BJ (cell line): ENCODE measurements at regions not wholly inside any gene's neighbourhood (a gene's known extent, or its start where the extent isn't known, plus 50 kb on each side); places are given as distances from the start of the nearest gene placed in this dataset.
"Not testable (repeated sequence)": the region's sequence is repeated elsewhere in the genome, so short reads cannot be mapped to it uniquely, and the experiment has no call there.

Experiments
- CTCF ChIA-PET: fragments of 350-600 bp; formaldehyde crosslinking; extraction: SDS; loops from one replicate; lab custom pipeline; 2021; ENCODE audit warnings: antibody characterized with exemption, inconsistent platforms; lab: Yijun Ruan, JAX
- POLR2A ChIA-PET: fragments of 300-600 bp; sonication (Branson Sonifier 250); formaldehyde crosslinking; extraction: SDS; loops from one replicate; lab custom pipeline; 2021; ENCODE audit warnings: antibody characterized with exemption; lab: Charles Lee
- DNase-seq: peaks from one replicate; pipeline ENCODE4 v3.0.0-alpha.2; 2011; ENCODE audit warnings: low read depth
- H3K27me3 ChIP-seq: 2 replicates; pipeline ENCODE4 v1.6.0; 2011; ENCODE audit warnings: low read length; ENCODE audit not compliant: control insufficient read depth, insufficient read depth
- H3K36me3 ChIP-seq: 2 replicates; pipeline ENCODE4 v1.5.1; 2011; ENCODE audit warnings: low read length; ENCODE audit not compliant: control insufficient read depth, insufficient read depth
- H3K4me3 ChIP-seq: 2 replicates; pipeline ENCODE4 v1.5.1; 2011; ENCODE audit warnings: low read depth, mild to moderate bottlenecking, control low read depth, low read length
- TF ChIP-seq, protein P1 (sequence below): IDR thresholded peaks from 2 replicates; pipeline ENCODE4 v1.5.1; 2011; ENCODE audit warnings: low read depth, mild to moderate bottlenecking, control low read depth, inconsistent platforms, low read length, moderate library complexity; ENCODE audit not compliant: insufficient read depth

DNA sequence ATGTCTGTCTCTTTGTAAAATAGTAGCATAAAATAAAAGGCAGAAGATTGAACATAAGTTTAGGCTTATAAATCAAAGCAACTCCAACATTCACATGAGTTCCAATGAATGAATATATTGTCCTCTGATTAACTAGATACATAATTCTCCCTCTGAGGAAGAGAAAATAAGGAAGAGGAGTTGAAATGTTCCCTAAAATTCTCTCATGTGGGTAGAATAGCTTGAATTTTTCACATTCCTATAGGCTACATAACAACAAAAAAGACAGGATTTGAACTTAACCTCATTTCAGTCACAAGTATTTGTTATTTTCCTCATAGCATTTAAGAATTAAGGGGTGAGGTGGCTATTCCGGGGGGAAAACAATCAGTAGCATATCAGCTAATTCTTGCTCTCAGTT, 462.4 kb upstream of the NDST4 start:
- POLR2A ChIA-PET: no interaction called here
- Histone ChIP-seq H3K27me3 (no peaks in the 10 kb centered on the region), H3K36me3 (no peaks in the 10 kb centered on the region), H3K4me3 (no peak overlapping the region)
- CTCF ChIA-PET: no interaction called here
- no peak for DNase-seq
- TF ChIP-seq, protein P1, sequence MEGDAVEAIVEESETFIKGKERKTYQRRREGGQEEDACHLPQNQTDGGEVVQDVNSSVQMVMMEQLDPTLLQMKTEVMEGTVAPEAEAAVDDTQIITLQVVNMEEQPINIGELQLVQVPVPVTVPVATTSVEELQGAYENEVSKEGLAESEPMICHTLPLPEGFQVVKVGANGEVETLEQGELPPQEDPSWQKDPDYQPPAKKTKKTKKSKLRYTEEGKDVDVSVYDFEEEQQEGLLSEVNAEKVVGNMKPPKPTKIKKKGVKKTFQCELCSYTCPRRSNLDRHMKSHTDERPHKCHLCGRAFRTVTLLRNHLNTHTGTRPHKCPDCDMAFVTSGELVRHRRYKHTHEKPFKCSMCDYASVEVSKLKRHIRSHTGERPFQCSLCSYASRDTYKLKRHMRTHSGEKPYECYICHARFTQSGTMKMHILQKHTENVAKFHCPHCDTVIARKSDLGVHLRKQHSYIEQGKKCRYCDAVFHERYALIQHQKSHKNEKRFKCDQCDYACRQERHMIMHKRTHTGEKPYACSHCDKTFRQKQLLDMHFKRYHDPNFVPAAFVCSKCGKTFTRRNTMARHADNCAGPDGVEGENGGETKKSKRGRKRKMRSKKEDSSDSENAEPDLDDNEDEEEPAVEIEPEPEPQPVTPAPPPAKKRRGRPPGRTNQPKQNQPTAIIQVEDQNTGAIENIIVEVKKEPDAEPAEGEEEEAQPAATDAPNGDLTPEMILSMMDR: no peak

DNA sequence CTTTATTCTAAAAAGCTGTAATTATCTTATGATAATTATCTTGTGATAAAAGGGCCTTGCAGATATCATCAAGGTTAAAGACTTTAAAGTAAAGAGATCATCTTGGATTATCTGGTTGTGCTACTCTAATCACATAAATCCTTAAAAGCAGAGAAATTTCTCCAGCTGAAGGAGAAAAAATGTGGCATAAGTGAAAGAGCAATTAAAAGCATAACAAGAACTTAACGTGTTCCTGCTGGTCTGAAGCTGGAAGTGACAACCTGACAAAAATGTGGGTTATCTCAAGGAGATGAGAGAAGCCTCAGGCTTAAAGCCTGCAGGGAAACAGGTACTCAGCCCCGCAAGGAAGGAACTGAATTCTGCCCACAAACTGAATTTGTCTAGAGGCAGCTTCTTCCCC, 449.1 kb upstream of the NDST4 start:
- H3K4me3 ChIP-seq: no peak overlapping the region
- H3K36me3 ChIP-seq: no peaks in the 10 kb centered on the region
- TF ChIP-seq, protein P1: no peak
- H3K27me3 ChIP-seq: no peaks in the 10 kb centered on the region
- DNase-seq: no peak
- ChIA-PET CTCF (no interaction called here), POLR2A (no interaction called here)

DNA sequence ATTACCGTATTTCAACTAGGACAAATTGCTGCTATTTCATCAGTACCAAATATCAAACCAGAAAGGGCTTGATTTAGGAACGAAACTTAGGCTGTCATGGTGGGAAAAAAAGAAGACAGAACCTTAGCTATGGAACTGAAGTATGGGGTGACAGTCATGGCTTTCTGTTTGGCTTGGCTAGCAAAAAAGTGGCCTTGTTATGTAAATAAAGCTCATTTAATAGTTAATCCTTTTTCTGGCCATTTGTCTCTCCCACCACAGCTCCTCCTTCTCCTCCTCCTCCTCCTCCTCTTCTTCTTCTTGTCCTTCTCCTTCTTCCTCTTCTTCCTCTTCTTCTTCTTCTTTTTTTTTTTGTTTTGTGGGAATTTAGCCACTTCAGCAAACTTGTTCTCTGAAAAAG, 434.7 kb upstream of the NDST4 start:
- POLR2A ChIA-PET: no interaction called here
- Histone ChIP-seq H3K27me3 (no peaks in the 10 kb centered on the region), H3K4me3 (no peak overlapping the region), H3K36me3 (no peaks in the 10 kb centered on the region)
- TF ChIP-seq, protein P1: no peak
- no peak for DNase-seq
- CTCF ChIA-PET: no interaction called here

DNA sequence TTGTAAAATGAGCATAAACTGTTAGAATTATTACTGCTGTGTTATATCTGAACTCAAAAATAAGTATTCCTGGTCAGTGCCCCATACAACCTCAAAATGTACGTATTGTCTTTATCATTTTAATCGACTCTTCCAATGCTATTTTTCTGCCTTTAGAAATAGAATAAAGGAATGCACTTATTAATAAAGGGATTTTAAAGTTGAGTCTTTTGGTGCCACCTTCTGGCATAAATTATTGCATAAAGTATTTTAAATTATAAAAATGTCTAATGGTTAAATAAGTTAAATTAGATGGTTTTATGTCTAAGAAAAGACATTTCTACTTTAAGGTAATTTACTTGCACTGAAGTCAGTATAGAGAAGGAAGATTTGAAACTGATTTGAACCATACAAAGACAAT, 424.0 kb upstream of the NDST4 start:
- H3K27me3 ChIP-seq: no peaks in the 10 kb centered on the region
- DNase-seq: peak; percentile 0
- H3K36me3 ChIP-seq: no peaks in the 10 kb centered on the region
- ChIA-PET CTCF (no interaction called here), POLR2A (no interaction called here)
- H3K4me3 ChIP-seq: no peak overlapping the region
- TF ChIP-seq, protein P1: no peak

DNA sequence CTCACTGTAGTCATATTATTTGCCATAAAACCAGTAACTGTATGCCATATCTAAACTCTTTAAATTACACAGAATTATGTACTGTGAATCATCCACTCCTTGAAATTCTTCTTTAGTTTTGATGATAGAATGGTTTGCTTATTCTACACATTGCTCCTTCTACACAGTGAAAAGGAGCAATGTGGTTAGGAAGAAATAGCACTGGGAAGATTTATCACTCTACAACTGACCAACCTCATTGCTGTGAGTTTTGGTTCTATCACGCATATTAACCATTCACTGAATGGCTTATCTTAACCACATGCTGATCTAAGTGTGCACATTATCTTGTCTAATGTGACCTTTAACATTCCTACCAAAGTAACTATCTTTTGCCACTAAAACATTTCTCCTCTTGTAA, 415.7 kb upstream of the NDST4 start:
- ChIA-PET CTCF (no interaction called here), POLR2A (no interaction called here)
- Histone ChIP-seq H3K27me3 (no peaks in the 10 kb centered on the region), H3K36me3 (no peaks in the 10 kb centered on the region), H3K4me3 (no peak overlapping the region)
- DNase-seq: no peak
- TF ChIP-seq, protein P1: no peak

DNA sequence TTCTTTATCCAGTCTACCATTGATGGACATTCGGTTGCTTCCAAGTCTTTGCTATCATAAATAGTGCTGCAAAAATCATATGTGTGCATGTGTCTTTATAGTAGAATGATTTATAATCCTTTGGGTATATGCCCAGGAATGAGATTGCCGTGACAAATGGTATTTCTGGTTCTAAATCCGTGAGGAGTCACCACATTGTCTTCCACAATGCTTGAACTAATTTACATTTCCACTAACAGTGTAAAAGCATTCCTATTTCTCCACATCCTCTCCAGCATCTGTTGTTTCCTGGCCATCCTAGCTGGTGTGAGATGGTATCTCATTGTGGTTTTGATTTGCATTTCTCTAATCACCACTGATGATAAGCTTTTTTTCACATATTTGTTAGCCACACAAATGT, 406.1 kb upstream of the NDST4 start:
- CTCF ChIA-PET, H3K27me3 ChIP-seq, DNase-seq, H3K4me3 ChIP-seq, POLR2A ChIA-PET, H3K36me3 ChIP-seq: not testable (repeated sequence)
